DND-41 (cell line): ENCODE measurements at regions not wholly inside any gene's neighbourhood (a gene's known extent, or its start where the extent isn't known, plus 50 kb on each side); places are given as distances from the start of the nearest gene placed in this dataset.

Source experiments
- CTCF ChIP-seq: IDR thresholded peaks from 2 replicates; pipeline ENCODE4 v1.5.1; 2012; ENCODE audit warnings: borderline replicate concordance, low read length, moderate library complexity, mild to moderate bottlenecking; ENCODE audit not compliant: poor library complexity, severe bottlenecking; ENCODE audit errors: extremely low read depth
- EZH2 ChIP-seq: IDR thresholded peaks from 3 replicates; pipeline ENCODE4 v1.6.1; 2012; ENCODE audit warnings: borderline replicate concordance, low read depth, mild to moderate bottlenecking, moderate library complexity, low read length, inconsistent platforms; ENCODE audit not compliant: severe bottlenecking

GRCh38 chr10:84607523-84607922 lies 279.1 kb downstream of the CCSER2 start:
- TF ChIP-seq CTCF (no peak), EZH2 (no peak)
